Body of pancreas (tissue), 4 donors: ENCODE measurements at regions not wholly inside any gene's neighbourhood (a gene's known extent, or its start where the extent isn't known, plus 50 kb on each side); places are given as distances from the start of the nearest gene placed in this dataset.
A peak's percentile ranks its signal among the peaks of the same experiment; 100 is the strongest.

Source experiments
- ATAC-seq: fragments of 150-250 bp; one replicate; pipeline ENCODE4 v1.9.1; 2016
- DNase-seq, 4 donors: peaks; one replicate each; pipeline ENCODE4 v3.0.0-alpha.2; 2019
- H3K27ac ChIP-seq, 4 donors: fragments of 200-600 bp; sonication (generic); 1 replicate in 3 of 4; 2 replicates in 1 of 4; pipeline versions ENCODE4 v1.5.1 to v1.6.1; 2016 to 2019; ENCODE audit warnings: mild to moderate bottlenecking in 1 of 4, mixed read lengths in 1 of 4, moderate library complexity in 1 of 4
- H3K27me3 ChIP-seq, 2 donors: fragments of 200-600 bp; sonication (generic); one replicate each; pipeline ENCODE4 v1.6.0; 2016; ENCODE audit warnings: mild to moderate bottlenecking in 1 of 2
- H3K36me3 ChIP-seq, 2 donors: fragments of 200-600 bp; sonication (generic); replicated peaks in 1 of 2; 2 replicates each; pipeline ENCODE4 v1.5.1; 2016; ENCODE audit warnings: low read depth in 2 of 2; ENCODE audit not compliant: insufficient read depth in 1 of 2
- H3K4me1 ChIP-seq: fragments of 200-600 bp; sonication (generic); one replicate; pipeline ENCODE4 v1.6.0; 2016
- H3K4me3 ChIP-seq, 2 donors: fragments of 200-600 bp; sonication (generic); 1 replicate in 1 of 2; 2 replicates in 1 of 2; pipeline ENCODE4 v1.5.1; 2016 to 2019
- H3K9me3 ChIP-seq, 3 donors: fragments of 200-600 bp; sonication (generic); 1 replicate in 2 of 3; 2 replicates in 1 of 3; pipeline ENCODE4 v1.5.1; 2016
- CTCF ChIP-seq, 7 experiments: fragments of 450-650 bp in 4 of 7; fragments of 200-600 bp in 3 of 7; sonication (generic) in 3 of 7; IDR thresholded peaks; one replicate each; pipeline ENCODE4 v1.5.1; 2016 to 2019; ENCODE audit warnings: antibody characterized with exemption in 7 of 7
- POLR2A ChIP-seq, 3 donors: fragments of 450-650 bp; IDR thresholded peaks; one replicate each; pipeline ENCODE4 v1.6.1; 2016; ENCODE audit warnings: antibody characterized with exemption in 3 of 3, mild to moderate bottlenecking in 2 of 3
- WGBS, 2 donors: methylation state at CpG; one replicate each; pipeline ENCODE4 v1.1.5; 2017; 5-methylcytosine and 5-hydroxymethylcytosine counted together
- intact Hi-C: fragments of 100-400 bp; cut with DNase I; formaldehyde crosslinking; loops from one replicate; pipeline ENCODE4 v1.15.1; 2023

- DNase-seq, result peak in 2 of 4 donors; percentile 99
- peaks cover 14% of the 10 kb centered on the region for H3K4me1 ChIP-seq
- peak overlapping the region; percentile 94 to 97 (median 96) for H3K27ac ChIP-seq
- WGBS, 2 donors, result 0 to 1% methylated on average over 26 to 39 of the region's 43 CpGs
- no peaks in the 10 kb centered on the region for H3K9me3 ChIP-seq
- no peaks in the 10 kb centered on the region for H3K27me3 ChIP-seq
- peak; percentile 86 for ATAC-seq
- intact Hi-C loops, result loop anchor here (10.0 kb wide), 1 partner anchor 96 kb away; the partner anchor contains the start of gene SERTAD2
- TF ChIP-seq POLR2A (IDR thresholded peaks at IDR 0.05), result peak; percentile 96 to 98 (median 97)
- peak in 1 of 7 experiments; percentile 27 for TF ChIP-seq CTCF (IDR thresholded peaks at IDR 0.05)
- no peaks in the 10 kb centered on the region for H3K36me3 ChIP-seq
- peak overlapping the region; percentile 57 to 67 for H3K4me3 ChIP-seq
These were observed 97.1 kb upstream of the SERTAD2 start for GRCh38 chr2:64750817-64751285.

- peak; percentile 99 for DNase-seq
These were observed 97.9 kb upstream of the SERTAD2 start for GRCh38 chr2:64751286-64752260.

GRCh38 chr2:64753399-64753798 is 99.7 kb upstream of the SERTAD2 start:
- no peaks in the 10 kb centered on the region for H3K27me3 ChIP-seq
- no peak overlapping the region for H3K4me3 ChIP-seq
- no peak overlapping the region for H3K27ac ChIP-seq
- H3K4me1 ChIP-seq, result peaks cover 14% of the 10 kb centered on the region
- ATAC-seq (no peak), DNase-seq (no peak)
- TF ChIP-seq CTCF (IDR thresholded peaks at IDR 0.05) (no peak), POLR2A (IDR thresholded peaks at IDR 0.05) (no peak)
- no peaks in the 10 kb centered on the region for H3K9me3 ChIP-seq
- WGBS, 2 donors, result 47 to 48% methylated on average over 2 of the region's 2 CpGs
- intact Hi-C loops, result loop anchor here (10.0 kb wide), 1 partner anchor 99 kb away; the partner anchor contains the start of gene SERTAD2
- no peaks in the 10 kb centered on the region for H3K36me3 ChIP-seq

More at GRCh38 chr2:64751286-64752260, 97.9 kb upstream of the SERTAD2 start:
- peaks cover 14% of the 10 kb centered on the region for H3K4me1 ChIP-seq
- no peaks in the 10 kb centered on the region for H3K27me3 ChIP-seq
- ATAC-seq, result peak; percentile 86
- H3K27ac ChIP-seq, result peak overlapping the region; percentile 94 to 97 (median 96)
- intact Hi-C loops, result loop anchor here (10.0 kb wide), 1 partner anchor 97 kb away; the partner anchor contains the start of gene SERTAD2
- WGBS, 2 donors, result 1 to 2% methylated on average over 26 to 59 of the region's 59 CpGs
- peak overlapping the region; percentile 27 to 37 for H3K4me3 ChIP-seq
- TF ChIP-seq CTCF (IDR thresholded peaks at IDR 0.05) (peak; percentile 25 to 88 (median 79)), POLR2A (IDR thresholded peaks at IDR 0.05) (peak; percentile 86 to 93 (median 92))
- no peaks in the 10 kb centered on the region for H3K9me3 ChIP-seq
- no peaks in the 10 kb centered on the region for H3K36me3 ChIP-seq

GRCh38 chr2:64754570-64754969 is 100.9 kb upstream of the SERTAD2 start:
- TF ChIP-seq CTCF (IDR thresholded peaks at IDR 0.05), result no peak
- TF ChIP-seq POLR2A (IDR thresholded peaks at IDR 0.05), result no peak
- H3K9me3 ChIP-seq, result no peaks in the 10 kb centered on the region
- 35 to 39% methylated on average over 1 of the region's 1 CpG for WGBS, 2 donors
- no peak overlapping the region for H3K27ac ChIP-seq
- H3K4me1 ChIP-seq, result peaks cover 7% of the 10 kb centered on the region
- H3K4me3 ChIP-seq, result no peak overlapping the region
- H3K27me3 ChIP-seq, result no peaks in the 10 kb centered on the region
- H3K36me3 ChIP-seq, result no peaks in the 10 kb centered on the region
- no peak for ATAC-seq
- no peak for DNase-seq
- intact Hi-C loops, result loop anchor here (10.0 kb wide), 1 partner anchor 100 kb away; the partner anchor contains the start of gene SERTAD2
